GM21723 (cell line): ENCODE measurements at regions not wholly inside any gene's neighbourhood (a gene's known extent, or its start where the extent isn't known, plus 50 kb on each side); places are given as distances from the start of the nearest gene placed in this dataset.
"Not testable (repeated sequence)": the region's sequence is repeated elsewhere in the genome, so short reads cannot be mapped to it uniquely, and the experiment has no call there.

ENCODE experiments used
- ATAC-seq: cut with Tn5 transposase; IDR thresholded peaks from one replicate; pipeline ENCODE4 v1.9.1; 2021; ENCODE audit warnings: mild to moderate bottlenecking, moderate library complexity; ENCODE audit not compliant: unreplicated experiment

GRCh38 chr6:82118150-82118562 is 129.4 kb downstream of the IBTK start:
- no peak for ATAC-seq

DNA sequence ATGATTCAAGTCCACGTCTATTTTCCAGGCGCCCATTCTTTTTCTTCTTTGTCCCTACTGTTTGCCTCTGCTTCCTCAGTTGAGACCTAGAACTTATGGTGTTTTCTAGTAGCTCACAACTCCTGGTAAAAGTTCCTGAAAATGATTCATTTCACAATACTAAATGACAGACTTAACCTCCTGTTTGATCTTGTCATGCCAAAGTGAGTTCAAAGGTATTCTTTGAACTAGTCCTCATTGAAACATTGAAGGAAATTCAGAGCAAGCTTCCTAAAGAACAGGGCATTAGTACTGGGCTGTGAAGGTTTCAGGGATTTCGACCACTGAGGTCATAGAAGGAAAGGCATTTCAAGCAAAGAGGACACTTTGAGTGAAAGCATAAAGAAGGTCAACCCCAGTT is 132.8 kb downstream of the IBTK start:
- no peak for ATAC-seq

DNA sequence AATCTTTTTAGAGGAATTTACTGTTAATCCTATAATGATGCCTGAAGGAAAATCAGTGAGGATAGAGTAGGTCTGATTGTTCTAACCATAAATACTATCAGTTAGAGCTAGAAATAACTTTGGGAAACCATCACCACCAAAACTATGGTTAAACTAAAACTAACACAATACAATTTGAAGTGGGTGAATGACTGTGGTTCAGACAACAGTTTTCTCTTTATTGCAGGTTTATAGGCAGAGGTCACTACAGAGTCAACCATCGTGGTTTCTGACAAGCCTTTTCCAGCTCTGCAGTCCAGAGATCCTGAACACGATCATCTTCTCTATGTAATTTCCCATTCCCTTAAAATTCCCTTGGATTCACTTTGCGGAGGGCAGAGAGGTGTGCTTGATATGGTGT is 134.3 kb downstream of the IBTK start:
- ATAC-seq: no peak

- ATAC-seq: no peak
These were observed 135.7 kb downstream of the IBTK start for GRCh38 chr6:82111818-82112217.

DNA sequence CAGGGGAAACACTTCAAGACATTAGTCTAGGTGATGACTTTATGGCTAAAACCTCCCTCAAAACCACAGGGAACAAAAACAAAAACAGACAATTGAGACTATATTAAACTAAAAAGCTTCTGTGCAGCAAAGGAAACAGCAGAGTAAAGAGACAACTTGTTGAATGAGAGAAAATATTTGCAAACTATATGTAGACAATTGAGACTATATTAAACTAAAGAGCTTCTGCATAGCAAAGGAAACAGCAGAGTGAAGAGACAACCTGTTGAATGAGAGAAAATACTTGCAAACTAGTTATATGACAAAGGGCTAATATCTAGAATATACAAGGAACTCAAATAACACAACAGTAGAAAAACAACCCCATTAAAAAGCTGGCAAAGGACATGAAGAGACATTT is 136.4 kb downstream of the IBTK start:
- no peak for ATAC-seq

DNA sequence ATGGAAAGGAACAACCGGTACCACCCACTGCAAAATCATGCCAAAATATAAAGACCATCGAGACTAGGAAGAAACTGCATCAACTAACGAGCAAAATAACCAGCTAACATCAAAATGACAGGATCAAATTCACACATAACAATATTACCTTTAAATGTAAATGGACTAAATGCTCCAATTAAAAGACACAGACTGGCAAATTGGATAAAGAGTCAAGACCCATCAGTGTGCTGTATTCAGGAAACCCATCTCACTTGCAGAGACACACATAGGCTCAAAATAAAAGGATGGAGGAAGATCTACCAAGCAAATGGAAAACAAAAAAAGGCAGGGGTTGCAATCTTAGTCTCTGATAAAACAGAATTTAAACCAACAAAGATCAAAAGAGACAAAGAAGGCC is 144.4 kb downstream of the IBTK start:
- not testable (repeated sequence) for ATAC-seq

- ATAC-seq: not testable (repeated sequence)
These were observed 146.0 kb downstream of the IBTK start for GRCh38 chr6:82101374-82102114.

DNA sequence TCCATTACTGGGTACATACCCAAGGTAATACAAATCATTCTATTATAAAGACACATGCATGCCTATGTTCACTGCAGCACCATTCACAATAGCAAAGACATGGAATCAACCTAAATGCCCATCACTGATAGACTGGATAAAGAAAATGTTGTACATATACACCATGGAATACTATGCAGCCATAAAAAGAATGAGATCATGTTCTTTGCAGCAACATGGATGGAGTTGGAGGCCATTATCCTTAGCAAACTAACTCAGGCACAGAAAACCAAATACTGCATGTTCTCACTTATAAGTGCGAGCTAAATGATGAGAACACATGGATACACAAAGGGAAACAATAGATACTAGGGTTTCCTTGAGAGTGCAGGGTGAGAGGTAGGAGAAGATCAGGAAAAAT is 146.8 kb downstream of the IBTK start:
- not testable (repeated sequence) for ATAC-seq

GRCh38 chr6:82097676-82098075 is 149.9 kb downstream of the IBTK start:
- no peak for ATAC-seq

DNA sequence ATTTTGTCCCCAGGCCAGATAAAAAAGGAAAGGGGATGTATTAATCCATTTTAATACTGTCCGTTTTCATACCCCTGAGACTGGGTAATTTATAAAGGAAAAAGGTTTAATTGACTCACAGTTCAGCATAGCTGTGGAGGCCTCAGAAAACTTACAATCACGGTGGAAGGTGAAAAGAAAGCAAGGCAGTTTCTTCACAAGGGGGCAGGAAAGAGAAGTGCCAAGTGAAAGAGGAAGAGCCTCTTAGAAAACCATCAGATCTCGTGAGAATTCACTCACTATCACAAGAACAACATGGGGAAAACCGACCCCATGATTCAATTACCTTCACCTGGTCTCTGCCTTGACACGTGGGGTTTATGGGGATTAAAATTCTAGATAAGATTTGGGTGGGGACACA is 152.5 kb downstream of the IBTK start:
- no peak for ATAC-seq

GRCh38 chr6:82094166-82094806 is 153.3 kb downstream of the IBTK start:
- no peak for ATAC-seq

DNA sequence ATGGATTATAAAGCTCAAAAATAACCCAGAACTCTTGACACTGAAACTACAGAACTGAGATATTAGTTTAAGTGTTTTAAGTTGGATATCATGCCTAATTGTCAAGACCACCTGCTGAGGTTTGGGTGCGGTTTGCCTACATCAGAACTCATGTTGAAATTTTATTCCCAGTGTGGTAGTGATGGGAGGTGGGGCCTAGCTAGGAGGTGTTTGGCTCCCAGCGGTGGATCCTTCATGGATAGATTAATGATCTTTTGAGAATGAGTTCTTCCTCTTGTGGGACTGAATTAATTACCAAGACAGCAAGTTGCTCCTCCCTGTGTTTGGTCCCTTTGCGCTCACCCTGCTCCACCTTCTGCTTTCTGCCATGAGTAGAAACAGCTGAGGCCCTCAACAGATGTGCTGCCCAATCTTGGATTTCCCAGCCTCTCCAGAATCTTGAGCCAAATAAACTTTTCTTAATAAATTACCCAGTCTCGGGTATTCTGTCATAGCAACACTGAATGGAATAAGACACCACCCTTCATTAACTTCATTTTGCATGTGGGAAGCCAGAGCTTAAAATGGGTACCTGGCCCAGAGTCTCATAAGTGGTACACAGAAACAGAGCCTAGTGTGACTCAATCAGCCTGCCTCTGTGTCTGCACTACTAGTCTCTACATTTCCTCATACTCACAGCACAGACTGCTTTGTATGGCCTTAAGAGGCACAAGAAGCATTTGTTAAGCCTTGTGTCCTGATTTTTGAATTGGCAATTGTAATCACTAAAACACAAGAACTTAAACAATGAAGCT is 158.4 kb downstream of the IBTK start:
- no peak for ATAC-seq

DNA sequence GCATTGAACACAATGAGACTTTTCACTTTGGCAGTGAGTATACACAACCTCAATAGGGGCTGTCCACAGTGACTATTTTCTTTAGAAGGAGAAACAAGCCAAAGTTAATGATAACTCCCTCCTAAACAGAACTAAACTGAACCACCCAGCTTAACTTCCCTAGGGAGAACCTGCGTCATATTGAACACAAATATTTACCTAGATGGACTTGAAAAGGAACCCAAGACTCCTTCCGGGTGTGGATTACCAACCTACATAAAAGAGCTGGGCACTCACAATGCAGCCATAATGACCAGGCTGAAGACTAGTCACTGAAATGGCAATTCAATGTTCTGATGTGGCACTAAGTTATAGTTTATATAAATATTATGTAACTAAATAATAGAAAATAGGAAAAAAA is 160.6 kb downstream of the IBTK start:
- no peak for ATAC-seq

DNA sequence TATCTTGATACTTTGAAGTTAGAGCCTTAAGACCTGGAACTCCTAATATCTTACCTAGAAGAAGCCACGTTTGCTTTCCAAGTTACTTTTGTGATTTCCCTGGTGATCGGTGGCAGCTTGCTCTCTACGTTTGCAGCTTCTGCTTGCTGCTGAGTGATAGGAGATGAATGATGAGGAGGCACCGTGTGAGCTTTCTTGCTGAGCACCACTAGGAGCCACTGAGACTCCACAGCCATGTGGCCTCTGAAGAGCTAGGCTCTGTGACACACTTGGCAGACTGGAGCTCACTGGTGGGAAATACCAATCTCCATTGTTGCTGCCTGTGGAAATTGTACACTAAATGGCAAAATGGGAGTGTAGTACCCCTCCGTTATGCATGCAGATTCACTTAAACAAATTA is 161.8 kb downstream of the IBTK start:
- ATAC-seq: no peak

GRCh38 chr6:82084324-82084920 is 163.1 kb downstream of the IBTK start:
- ATAC-seq: no peak

GRCh38 chr6:82083646-82084045 is 163.9 kb downstream of the IBTK start:
- no peak for ATAC-seq

- no peak for ATAC-seq
These were observed 166.8 kb downstream of the IBTK start for GRCh38 chr6:82080767-82081166.

GRCh38 chr6:82078286-82078908 is 169.1 kb downstream of the IBTK start:
- no peak for ATAC-seq

GRCh38 chr6:82076916-82077315 is 170.6 kb downstream of the IBTK start:
- no peak for ATAC-seq

GRCh38 chr6:82074556-82074955 is 173.0 kb downstream of the IBTK start:
- ATAC-seq: no peak

- ATAC-seq: no peak
These were observed 174.1 kb downstream of the IBTK start for GRCh38 chr6:82073484-82073883.
